ENCODE measurements at regions not wholly inside any gene's neighbourhood (a gene's known extent, or its start where the extent isn't known, plus 50 kb on each side); places are given as distances from the start of the nearest gene placed in this dataset.
"Not testable (repeated sequence)": the region's sequence is repeated elsewhere in the genome, so short reads cannot be mapped to it uniquely, and the experiment has no call there.

GRCh38 chr14:106349678-106350457 is 823.5 kb downstream of the TMEM121 start:
- DNase-seq (ENCODE audit: low read depth in 2 of 2): not testable (repeated sequence)

GRCh38 chr14:106355007-106355791 is 828.8 kb downstream of the TMEM121 start:
- DNase-seq (ENCODE audit: low read depth in 2 of 2): not testable (repeated sequence)

GRCh38 chr14:106355881-106356642 is 829.7 kb downstream of the TMEM121 start:
- DNase-seq (ENCODE audit: low read depth in 2 of 2): not testable (repeated sequence)

GRCh38 chr14:106356643-106356930 is 830.2 kb downstream of the TMEM121 start:
- not testable (repeated sequence) for DNase-seq (ENCODE audit: low read depth in 2 of 2)

GRCh38 chr14:106359157-106359887 is 832.9 kb downstream of the TMEM121 start:
- DNase-seq (ENCODE audit: low read depth in 2 of 2): not testable (repeated sequence)

- DNase-seq (ENCODE audit: low read depth in 2 of 2): not testable (repeated sequence)
Observed at GRCh38 chr14:106365371-106365770, 839.0 kb downstream of the TMEM121 start.

- not testable (repeated sequence) for DNase-seq (ENCODE audit: low read depth in 2 of 2)
Observed at GRCh38 chr14:106365894-106366293, 839.5 kb downstream of the TMEM121 start.

- not testable (repeated sequence) for DNase-seq (ENCODE audit: low read depth in 2 of 2)
Observed at GRCh38 chr14:106366971-106367370, 840.6 kb downstream of the TMEM121 start.

GRCh38 chr14:106369456-106369855 is 843.1 kb downstream of the TMEM121 start:
- DNase-seq (ENCODE audit: low read depth in 2 of 2): not testable (repeated sequence)

- DNase-seq (ENCODE audit: low read depth in 2 of 2): peak; percentile 66 to 78
Observed at GRCh38 chr14:106372870-106373652, 846.7 kb downstream of the TMEM121 start.

GRCh38 chr14:106373653-106374110 is 847.3 kb downstream of the TMEM121 start:
- not testable (repeated sequence) for DNase-seq (ENCODE audit: low read depth in 2 of 2)

- no peak for DNase-seq (ENCODE audit: low read depth in 2 of 2)
Observed at GRCh38 chr14:106377432-106377831, 851.0 kb downstream of the TMEM121 start.

- DNase-seq (ENCODE audit: low read depth in 2 of 2): peak in 1 of 2 experiments; percentile 35
Observed at GRCh38 chr14:106378191-106378590, 851.8 kb downstream of the TMEM121 start.

GRCh38 chr14:106380740-106381139 is 854.4 kb downstream of the TMEM121 start:
- no peak for DNase-seq (ENCODE audit: low read depth in 2 of 2)

GRCh38 chr14:106389186-106389585 is 862.8 kb downstream of the TMEM121 start:
- not testable (repeated sequence) for DNase-seq (ENCODE audit: low read depth in 2 of 2)

GRCh38 chr14:106390401-106390800 is 864.0 kb downstream of the TMEM121 start:
- no peak for DNase-seq (ENCODE audit: low read depth in 2 of 2)

- DNase-seq (ENCODE audit: low read depth in 2 of 2): no peak
Observed at GRCh38 chr14:106390947-106391346, 864.6 kb downstream of the TMEM121 start.

- DNase-seq (ENCODE audit: low read depth in 2 of 2): no peak
Observed at GRCh38 chr14:106393742-106394141, 867.4 kb downstream of the TMEM121 start.

GRCh38 chr14:106395456-106396050 is 869.2 kb downstream of the TMEM121 start:
- no peak for DNase-seq (ENCODE audit: low read depth in 2 of 2)

- DNase-seq (ENCODE audit: low read depth in 2 of 2): no peak
Observed at GRCh38 chr14:106396999-106397398, 870.6 kb downstream of the TMEM121 start.

Data from stimulated activated CD4-positive, alpha-beta T cell treated with anti-CD3 and anti-CD28 coated beads, Interleukin-12 subunit alpha, Interleukin-12 subunit beta, amount 100 ng/mL, for 24 hours (primary cell).